Body of pancreas (tissue), 4 donors: ENCODE measurements at regions not wholly inside any gene's neighbourhood (a gene's known extent, or its start where the extent isn't known, plus 50 kb on each side); places are given as distances from the start of the nearest gene placed in this dataset.

Source experiments
- CTCF ChIP-seq, 7 experiments: fragments of 450-650 bp in 4 of 7; fragments of 200-600 bp in 3 of 7; sonication (generic) in 3 of 7; IDR thresholded peaks; one replicate each; pipeline ENCODE4 v1.5.1; 2016 to 2019; ENCODE audit warnings: antibody characterized with exemption in 7 of 7
- POLR2A ChIP-seq, 3 donors: fragments of 450-650 bp; IDR thresholded peaks; one replicate each; pipeline ENCODE4 v1.6.1; 2016; ENCODE audit warnings: antibody characterized with exemption in 3 of 3, mild to moderate bottlenecking in 2 of 3

DNA sequence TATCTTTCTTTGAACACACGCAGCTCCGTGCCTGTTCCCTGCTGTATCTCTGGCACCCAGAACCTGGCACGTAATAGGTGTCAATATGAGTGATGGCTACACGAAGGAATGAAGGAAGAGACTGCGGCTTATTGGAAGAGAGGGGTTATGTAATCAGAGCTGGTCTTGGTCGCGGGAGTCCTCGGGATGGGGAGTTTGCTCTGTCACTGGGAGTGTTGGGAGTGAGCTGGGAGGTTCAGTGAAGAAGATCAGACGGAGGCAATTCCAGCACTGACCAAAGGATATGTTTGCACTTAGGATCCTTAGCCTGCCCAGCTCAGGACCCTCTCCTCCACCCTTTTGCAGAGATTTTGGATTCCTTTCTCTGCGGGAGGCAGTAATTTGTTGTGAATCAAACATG, 709.1 kb downstream of the PTPRU start:
- TF ChIP-seq CTCF (IDR thresholded peaks at IDR 0.05) (no peak), POLR2A (IDR thresholded peaks at IDR 0.05) (no peak)
